ENCODE measurements at regions not wholly inside any gene's neighbourhood (a gene's known extent, or its start where the extent isn't known, plus 50 kb on each side); places are given as distances from the start of the nearest gene placed in this dataset.

DNA sequence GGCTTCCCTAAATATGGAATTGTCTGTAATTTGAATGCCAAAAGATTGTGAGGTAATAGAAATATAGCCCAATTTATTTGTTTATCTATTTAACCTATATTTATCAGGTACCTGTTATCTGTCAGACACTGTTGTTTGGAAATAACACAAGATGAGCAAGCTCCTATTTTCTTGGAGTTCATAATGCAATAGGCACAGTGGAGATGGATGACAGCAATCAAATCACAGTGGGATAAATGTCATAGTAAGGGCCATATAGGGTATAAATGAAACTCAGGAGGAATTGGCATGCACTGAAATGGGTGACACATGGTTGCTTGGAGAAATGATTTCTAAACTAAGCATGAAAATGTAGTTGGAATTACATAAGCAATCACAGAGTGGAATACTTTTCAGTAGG, 761.8 kb upstream of the MBL2 start:
- TF ChIP-seq EHMT2 (IDR thresholded peaks at IDR 0.05; ENCODE audit: low read depth) (no peak), CTCF (IDR thresholded peaks at IDR 0.05) (no peak), POLR2A (IDR thresholded peaks at IDR 0.05; ENCODE audit: low read length) (no peak), CEBPB (IDR thresholded peaks at IDR 0.05) (no peak), CBX8 (IDR thresholded peaks at IDR 0.05) (no peak), EP300 (IDR thresholded peaks at IDR 0.05) (no peak), USF2 (IDR thresholded peaks at IDR 0.05) (no peak)

Measured in A549 (cell line).